ENCODE measurements at regions not wholly inside any gene's neighbourhood (a gene's known extent, or its start where the extent isn't known, plus 50 kb on each side); places are given as distances from the start of the nearest gene placed in this dataset.

DNA sequence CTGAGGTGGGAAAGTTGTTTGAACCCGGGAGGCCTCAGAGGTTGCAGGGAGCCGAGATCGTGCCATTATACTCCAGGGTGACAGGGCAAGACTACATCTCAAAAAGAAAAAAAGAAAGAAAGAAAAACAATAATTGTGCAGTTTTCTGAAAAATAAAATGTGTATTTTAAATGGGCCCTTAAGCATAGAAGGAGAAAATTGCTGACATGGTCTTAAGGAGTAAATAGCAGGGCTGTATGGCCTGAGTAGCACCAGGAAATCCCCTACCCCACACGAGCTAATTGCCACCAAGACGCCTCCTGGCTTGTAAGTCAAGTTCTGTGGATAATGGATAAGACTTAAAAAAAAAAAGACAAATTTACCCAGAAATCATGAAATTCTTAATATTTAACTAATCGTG is 271.4 kb upstream of the NCKAP5 start:
- no peak for DNase-seq (ENCODE audit: low read depth in 2 of 2)

DNA sequence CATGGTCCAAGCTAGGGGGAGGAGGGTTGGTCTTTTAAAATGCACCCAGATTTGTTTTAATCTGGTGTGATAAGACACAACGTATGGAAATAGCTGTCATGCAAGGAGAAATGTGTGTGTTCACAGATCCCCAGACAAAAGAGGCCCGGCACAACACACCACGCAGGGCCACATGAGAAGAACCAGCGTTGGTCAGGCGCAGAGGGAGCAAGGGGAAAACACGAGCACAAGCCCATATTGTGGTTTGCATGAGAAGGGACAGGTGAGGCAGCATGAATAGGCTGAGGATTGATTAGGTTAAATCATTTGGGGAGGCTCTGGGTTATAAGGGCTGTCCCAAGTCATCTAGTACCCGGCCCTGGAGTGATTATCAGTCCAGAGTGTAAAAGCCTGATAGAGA is 272.5 kb upstream of the NCKAP5 start:
- no peak for DNase-seq (ENCODE audit: low read depth in 2 of 2)

DNA sequence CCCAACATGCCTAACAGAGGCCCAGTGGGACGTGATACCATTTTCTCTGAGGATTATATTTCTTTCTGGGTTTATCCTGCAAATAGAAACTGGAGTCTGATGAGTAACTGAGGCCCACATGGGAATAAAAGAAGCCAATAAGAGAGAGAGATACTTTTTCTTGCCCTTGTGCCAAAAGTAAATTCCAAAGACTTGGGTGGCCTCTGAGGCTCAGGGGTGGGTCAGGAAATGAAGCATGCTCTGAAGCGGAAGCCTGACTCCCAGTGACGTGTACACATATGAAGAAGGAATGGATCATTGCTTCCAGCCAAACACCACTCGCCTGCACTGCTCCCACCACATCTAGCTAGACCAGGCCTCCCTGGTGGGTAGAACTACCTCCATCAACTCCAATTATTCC is 273.6 kb upstream of the NCKAP5 start:
- peak; percentile 94 to 95 for DNase-seq (ENCODE audit: low read depth in 2 of 2)

DNA sequence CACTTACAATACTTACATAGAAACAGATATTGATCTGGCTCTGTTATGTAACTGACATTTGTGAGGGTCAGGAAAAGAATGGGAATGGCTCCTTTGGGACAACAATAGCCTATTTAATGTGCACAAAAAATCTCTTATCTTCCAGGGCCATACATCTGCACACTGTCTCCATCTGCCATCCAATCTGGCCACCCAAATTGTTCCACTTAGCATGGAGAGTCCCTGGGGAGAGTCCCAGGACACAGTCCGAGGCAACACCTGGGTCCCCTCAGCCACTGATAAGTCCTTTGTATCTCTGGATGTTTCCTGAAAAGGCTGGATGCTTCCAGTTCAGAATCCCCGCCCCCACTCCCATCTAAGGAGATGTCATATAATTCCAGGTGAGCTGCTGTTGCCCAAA is 274.2 kb upstream of the NCKAP5 start:
- no peak for DNase-seq (ENCODE audit: low read depth in 2 of 2)

DNA sequence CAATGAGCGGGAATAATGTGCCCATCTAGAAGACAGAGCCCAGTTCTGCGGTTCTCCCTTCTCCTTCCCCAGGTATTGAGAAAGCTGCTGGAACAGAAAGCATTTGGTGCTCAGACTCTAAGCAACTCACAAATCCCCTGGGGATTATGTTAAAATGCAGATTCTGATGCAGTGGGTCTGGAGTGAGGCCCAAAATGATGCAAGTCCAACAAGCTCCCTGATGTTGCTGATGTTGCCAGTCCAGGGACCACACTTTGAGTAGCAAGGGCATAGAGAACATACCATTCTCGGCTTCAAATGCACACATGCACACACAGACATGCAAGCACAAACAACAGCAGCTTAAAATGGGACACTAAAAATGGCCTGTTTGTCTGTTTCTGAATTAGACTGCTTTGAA is 274.8 kb upstream of the NCKAP5 start:
- no peak for DNase-seq (ENCODE audit: low read depth in 2 of 2)

DNA sequence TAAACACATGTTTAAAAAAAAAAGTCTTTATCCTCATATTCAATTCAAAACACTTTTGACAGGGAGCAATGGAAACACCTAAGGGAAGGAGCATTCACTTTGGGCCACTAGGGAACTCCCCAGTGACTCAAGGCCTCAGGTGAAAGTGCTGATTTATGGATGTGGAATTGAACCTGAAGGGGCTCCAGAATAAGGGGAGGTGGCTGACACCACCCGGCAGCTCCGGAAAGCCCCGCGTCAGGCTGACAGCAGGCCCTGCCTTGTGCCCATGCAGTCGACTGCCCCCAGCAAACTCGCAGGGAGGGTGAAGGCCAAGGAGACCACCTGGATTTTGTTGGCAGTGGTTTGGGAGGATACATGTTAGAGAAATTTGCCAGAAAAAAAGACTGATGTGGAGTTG is 275.3 kb upstream of the NCKAP5 start:
- DNase-seq (ENCODE audit: low read depth in 2 of 2): no peak

DNA sequence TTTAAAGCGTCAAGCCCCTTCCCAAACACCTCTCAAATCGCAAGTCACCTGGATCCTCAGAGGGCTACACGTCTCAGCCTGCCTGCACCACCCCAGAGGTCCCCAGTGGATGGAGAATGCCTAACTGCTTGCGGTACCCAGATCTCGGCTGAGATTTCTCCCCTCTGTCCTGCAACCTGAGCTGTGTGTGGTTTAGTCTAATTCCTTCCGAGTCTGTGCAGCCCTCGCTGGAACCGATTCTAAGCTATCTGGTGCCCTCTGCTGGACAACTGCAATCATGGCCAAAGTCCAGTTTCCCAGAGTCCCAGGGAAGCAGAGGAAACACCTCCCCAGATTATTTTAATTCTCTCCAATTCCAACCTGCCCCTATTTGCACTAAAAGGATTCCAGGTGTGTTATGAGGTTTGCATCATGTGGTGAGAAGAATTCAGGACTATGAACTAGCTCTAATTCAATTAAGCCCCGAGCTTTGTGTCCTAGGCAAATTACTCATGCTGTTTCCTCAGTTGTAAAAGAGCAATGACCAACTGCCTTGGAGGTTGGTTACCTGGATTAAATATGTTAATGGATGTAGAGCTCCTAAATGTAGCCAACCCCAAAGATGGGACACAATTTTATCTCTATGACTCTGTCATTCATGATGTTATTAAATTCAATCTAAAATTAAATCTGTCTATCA is 276.1 kb upstream of the NCKAP5 start:
- DNase-seq (ENCODE audit: low read depth in 2 of 2): peak; percentile 45 to 58

DNA sequence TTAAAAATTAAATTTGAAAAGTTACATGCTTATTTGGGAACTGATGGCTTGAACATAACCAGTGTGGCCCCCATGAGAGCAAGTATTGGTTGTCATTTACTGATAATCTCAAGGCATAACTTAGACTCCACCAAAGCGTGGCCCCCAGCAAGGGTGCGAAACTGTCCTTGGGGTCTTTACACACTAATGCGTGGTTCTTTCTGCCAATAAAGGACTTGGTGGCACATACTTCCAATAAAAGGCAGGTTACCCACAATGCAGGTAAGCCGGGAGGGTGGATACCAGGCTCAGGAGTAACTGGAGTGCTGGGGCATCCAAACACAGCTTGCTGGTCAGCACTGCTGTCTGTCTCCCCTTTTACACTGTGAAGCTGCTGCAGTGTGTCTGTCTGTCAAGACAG is 278.2 kb upstream of the NCKAP5 start:
- DNase-seq (ENCODE audit: low read depth in 2 of 2): no peak

DNA sequence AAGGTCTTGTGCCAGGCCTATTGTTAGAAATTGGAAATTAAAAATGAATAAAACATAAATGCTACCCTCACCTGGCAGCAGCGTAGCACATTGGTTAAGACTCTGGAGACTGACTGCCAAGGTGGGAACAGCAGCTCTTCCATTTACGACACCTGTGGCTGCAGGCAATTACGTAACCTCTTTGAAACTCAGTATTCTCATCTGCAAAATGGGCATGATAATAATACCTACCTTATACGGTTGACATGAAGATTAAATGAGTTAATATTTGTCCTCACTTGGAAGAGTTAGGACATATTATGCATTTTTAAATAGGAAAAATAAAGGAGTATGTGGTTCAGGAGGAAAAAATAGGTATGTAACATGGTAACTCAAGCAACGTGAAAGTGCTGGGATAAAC is 279.3 kb upstream of the NCKAP5 start:
- no peak for DNase-seq (ENCODE audit: low read depth in 2 of 2)

DNA sequence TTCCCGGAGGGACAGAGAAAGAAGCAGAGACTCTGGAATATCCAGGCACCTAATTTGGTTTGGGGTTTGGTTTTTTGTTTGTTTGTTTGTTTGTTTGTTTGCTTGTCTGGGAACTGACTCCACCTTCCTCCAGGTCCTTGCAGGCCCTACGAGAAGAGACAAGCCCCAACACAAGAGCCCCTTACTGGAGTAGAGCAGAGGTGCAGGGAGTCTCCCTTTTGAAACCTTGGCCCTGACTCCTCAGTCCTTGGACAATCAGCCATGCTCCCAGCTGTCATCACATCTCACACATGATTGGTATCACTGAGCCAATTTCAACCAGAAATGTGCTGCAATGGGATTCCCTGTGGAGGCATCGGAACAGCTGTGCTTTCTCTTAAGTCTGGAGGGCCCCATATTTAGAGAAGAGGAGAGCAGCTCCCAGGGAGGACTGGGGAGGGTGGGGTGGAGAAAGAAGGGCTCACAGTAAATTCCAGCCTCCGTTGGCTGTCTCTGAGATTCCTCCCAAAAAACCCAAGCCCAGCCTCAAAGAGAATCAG is 279.9 kb upstream of the NCKAP5 start:
- no peak for DNase-seq (ENCODE audit: low read depth in 2 of 2)

DNA sequence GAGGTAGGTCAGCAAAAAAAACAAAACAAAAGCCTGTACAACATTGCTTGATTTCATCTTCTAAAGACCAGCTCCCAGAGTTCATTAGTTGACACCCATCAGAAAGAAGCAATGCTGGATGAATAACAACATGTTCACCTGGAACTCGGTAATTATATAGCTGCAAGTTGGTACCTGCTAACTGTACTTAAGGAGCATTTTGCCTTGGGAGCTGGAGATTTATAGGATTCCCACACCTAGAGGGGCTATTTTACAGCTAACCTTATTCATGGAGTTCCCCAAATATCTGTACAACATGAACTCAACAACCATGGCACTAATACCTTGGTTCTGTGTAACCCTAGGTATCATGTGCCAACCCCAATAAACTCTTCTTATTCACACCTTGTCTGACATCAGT is 281.1 kb upstream of the NCKAP5 start:
- no peak for DNase-seq (ENCODE audit: low read depth in 2 of 2)

DNA sequence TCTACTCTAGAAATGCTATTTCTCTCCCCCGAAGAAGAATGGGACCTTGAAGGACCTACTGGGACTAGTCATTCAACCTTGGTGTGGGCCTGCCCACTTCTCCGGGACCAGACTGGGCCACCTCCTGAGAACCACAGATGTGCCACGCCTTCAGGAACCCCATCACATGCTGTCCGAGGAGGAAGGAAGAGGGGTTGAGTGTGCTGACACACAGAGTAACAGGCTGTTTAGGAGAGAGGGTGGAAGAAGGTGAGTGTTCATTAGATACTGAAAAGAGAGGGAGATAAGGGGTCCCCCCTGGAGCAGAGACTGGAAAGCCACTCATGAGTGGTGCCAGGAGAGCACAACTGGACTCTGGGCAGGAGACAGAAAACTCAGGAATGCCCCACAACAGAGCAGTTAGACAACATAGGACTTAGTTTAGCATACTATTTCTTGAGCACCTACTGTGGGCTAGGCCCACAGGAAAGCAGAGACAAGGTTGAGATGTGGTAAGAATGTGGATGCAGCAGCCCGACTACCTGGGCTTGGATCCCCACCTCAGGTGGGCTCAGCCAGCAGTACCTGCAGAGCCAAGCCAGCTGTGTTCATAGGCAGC is 286.4 kb upstream of the NCKAP5 start:
- no peak for DNase-seq (ENCODE audit: low read depth in 2 of 2)

DNA sequence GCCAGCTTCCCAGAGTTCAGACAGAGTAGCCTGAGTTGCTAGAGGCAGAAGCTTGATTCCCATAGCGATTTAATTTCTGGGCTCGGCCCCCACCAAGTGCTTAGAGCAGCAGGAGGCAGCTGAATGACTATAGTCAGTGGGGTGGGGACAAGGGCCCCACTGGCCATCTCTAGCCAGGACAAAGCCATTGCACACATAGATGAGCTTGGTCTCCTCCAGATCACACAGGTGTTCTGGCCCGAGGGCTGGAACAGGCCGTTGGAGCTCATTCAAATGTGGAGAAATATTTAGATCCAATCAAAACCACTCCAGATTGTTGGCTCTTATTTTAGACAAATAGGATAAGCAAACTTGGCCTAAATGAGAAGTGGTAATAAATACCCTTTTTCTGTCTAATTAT is 287.3 kb upstream of the NCKAP5 start:
- no peak for DNase-seq (ENCODE audit: low read depth in 2 of 2)

DNA sequence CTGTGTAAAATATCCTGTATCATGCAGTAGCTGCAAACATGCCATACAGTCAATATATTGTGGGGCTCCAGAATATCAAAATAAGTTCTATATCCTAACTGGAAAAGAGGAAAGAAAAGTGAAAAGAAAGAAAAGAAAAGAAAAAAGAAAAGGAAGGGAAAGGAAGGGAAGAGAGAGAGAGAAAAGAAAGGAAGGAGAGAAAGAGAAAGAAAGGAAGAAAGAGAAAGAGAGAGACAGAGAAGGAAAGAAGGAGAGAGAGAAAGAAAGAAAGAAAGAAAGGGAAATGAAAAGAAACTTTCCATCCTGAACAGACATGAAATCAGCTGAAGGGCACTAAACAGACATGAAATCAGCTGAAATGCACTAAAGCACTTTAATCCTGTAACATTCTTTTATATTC is 288.4 kb upstream of the NCKAP5 start:
- DNase-seq (ENCODE audit: low read depth in 2 of 2): no peak

DNA sequence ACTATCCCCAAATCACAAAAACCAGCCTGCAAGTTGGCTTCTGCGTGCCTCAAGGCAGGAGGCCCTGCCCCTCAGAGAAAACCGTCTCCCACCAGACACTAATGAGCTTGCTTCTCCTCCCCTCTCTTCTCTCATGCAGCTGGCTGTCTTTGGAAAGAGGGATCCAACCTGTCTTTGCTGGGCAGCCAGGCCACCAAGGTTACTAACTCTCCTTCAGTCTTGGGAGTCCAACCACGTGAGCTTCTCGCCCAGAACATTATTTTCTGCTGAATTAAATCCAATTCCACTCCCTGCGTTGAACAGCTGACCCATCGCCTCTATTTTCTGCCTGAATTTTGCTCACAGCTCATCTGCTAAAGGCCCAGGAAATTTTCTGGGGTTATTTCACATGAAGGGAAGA is 291.3 kb upstream of the NCKAP5 start:
- DNase-seq (ENCODE audit: low read depth in 2 of 2): no peak

DNA sequence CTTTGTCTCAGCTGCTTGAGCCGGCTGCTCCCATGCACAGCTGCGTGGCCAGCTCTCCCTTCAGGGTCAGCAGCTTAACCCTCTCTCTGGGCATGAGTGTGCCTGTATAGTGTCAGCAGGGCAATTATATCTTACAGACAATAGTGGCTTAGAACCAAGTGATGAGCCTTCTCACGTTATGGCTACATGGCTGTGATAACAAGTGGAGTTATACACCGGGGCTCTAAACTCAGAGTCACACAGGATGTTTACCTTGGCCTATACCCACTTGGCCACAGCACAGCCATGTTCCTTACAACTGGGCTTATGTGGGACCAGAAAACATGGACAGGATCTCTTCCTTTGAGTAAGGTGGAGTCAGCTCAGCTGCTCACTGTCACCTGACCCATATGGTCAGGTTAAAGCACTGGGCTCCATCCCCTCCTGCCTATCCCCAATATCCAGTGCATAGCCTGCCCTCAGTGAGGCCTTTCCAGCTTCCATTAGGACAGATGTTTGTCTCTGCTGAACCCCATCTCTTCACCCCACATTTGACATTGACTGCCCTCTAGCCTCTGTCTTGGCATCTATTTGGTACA is 294.2 kb upstream of the NCKAP5 start:
- DNase-seq (ENCODE audit: low read depth in 2 of 2): no peak

DNA sequence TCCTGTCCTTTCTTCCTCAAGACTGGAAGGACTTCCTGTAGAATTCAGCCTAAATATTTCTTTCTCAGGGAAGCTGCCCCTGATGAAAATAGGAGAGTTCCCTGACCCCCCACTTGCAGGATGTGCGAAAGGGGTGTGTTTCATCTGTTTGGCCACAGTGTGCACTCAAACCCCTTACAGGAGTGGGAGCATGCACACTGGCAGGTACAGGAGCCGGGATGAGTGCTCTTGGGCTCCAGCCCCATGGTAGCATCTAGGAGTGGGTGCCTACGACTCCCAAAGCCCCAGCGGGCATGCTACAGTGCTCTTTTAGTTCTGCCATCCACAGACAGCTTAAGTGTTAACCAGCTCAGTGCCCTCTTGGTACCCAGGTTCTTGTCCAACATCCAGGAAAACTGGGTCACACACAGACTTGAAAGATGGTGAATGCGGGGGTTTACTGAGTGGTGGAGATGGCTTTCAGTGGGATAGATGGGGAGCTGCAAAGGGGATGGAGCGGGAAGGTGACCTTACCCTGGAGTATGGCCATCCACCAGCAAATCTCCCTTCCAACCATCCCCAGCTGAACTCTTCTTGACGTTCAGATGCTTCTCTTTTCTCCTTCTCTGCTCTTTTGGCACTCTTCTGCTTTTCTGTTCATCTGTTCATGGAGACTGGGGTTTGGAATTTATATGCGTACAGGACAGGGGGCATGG is 295.0 kb upstream of the NCKAP5 start:
- no peak for DNase-seq (ENCODE audit: low read depth in 2 of 2)

DNA sequence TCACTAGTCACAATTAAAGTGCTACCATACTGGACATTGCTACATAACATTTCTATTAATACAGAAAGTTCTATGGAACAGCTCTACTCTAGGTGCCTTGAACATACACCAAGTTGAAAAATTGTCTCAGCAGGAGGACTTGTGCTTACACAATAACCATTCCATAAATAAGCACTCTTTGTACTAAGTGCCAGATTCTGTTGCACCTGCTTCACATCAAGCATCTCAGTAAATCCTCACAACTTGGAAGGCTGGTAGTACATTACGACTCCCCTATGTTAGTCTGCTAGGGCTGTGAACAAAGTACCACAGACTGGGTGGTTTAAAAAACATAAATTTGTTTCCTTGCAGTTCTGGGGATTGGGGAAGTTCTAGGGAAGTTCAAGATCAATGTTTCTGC is 296.9 kb upstream of the NCKAP5 start:
- no peak for DNase-seq (ENCODE audit: low read depth in 2 of 2)

DNA sequence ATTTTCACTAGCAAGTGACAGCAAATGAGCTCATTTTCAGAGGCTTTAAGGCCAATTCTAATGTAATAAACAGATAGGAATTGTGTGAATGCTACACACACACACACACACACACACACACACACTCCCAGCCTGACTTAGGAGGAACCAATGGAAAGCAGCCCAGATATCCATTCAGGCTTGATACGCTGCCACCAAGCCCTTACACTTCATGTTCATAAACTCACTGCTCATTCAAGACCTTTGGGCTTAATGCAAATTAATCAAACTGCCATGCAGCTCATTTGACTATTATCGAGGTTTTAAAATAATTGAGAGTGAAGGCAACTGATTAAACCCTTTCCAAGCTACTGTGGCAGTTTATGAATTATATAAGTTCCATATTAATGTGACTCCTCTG is 298.9 kb upstream of the NCKAP5 start:
- no peak for DNase-seq (ENCODE audit: low read depth in 2 of 2)

DNA sequence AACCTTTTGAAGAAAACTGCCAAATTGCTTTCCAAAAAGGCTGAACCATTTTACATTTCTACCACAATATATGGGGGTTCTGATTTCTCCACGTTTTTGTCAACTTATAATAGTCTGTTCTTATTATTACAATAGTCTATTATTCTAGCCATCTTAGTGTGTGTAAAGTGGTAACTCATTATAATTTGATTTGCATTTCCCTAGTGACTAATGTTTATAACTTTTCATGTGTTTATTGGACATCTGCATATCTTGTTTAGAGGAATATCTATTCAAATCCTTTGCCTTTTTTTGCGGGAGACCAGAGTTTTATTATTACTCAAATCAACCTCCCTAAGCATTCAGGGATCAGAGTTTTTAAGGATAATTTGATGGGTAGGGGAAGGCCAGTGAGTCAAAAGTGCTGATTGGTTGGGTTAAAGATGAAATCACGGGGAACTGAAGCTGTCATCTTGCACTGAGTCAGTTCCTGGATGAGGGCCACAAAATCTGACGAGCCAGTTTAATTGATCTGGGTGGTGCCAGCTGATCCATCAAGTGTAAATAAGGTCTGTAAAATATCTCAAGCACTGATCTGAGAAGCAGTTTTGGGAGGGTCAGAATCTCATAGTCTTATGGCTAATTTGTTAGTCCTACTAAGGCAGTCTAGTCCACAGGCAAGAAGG is 303.4 kb upstream of the NCKAP5 start:
- DNase-seq (ENCODE audit: low read depth in 2 of 2): no peak

DNA sequence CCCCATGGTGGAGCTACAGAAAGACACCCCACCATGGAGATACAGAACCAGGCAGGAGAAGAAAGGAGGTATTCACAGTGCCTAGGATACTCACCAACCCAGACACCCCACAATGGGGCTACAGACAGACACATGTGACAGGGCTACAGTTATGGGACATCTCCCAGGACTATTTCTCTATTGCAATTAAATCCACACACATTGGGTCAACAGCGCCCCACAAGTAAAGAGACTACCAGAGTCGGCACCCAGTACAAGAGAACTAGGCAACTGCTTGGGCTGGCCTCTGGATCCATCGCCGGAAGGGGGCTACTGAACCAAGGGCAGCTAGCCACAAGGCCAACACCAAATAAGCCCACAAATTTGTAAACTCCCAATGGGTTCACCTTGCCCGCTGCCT is 310.1 kb upstream of the NCKAP5 start:
- no peak for DNase-seq (ENCODE audit: low read depth in 2 of 2)

DNA sequence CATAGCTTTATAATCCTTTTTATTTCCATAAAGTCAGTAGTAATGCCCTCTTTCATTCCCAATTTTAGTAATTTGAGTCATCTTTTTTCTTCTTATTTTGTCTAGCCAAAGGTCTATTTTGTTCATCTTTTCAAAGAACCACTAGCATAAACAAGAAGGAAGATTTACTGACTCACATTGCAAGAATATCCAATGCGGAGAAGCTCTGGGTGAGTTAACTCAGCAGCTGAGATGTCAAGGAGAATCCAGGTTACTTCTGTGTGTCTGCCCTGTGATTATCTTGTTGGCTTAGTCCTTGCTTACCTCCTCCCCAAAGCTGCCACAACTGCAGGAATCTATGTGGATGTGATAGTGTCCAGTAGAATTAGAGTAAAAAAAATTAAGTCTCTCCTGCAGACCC is 311.4 kb upstream of the NCKAP5 start:
- DNase-seq (ENCODE audit: low read depth in 2 of 2): no peak

All from fibroblast of skin of left biceps (primary cell).